Fibroblast of skin of back (primary cell): ENCODE measurements at regions not wholly inside any gene's neighbourhood (a gene's known extent, or its start where the extent isn't known, plus 50 kb on each side); places are given as distances from the start of the nearest gene placed in this dataset.
A peak's percentile ranks its signal among the peaks of the same experiment; 100 is the strongest.

Experiments used
- DNase-seq: peaks from one replicate; pipeline ENCODE4 v3.0.0-alpha.2; 2013

GRCh38 chr21:16422702-16423101 lies 692.9 kb downstream of the USP25 start:
- DNase-seq, result no peak

- DNase-seq, result no peak
These were observed 694.1 kb downstream of the USP25 start for GRCh38 chr21:16423921-16424320.

GRCh38 chr21:16424331-16424751 lies 694.6 kb downstream of the USP25 start:
- DNase-seq, result no peak

- DNase-seq, result no peak
These were observed 695.6 kb downstream of the USP25 start for GRCh38 chr21:16425376-16425775.

- DNase-seq, result no peak
These were observed 697.2 kb downstream of the USP25 start for GRCh38 chr21:16426936-16427335.

- DNase-seq, result no peak
These were observed 697.9 kb downstream of the USP25 start for GRCh38 chr21:16427587-16428087.

- DNase-seq, result no peak
These were observed 707.8 kb downstream of the USP25 start for GRCh38 chr21:16437586-16437985.

- no peak for DNase-seq
These were observed 709.0 kb downstream of the USP25 start for GRCh38 chr21:16438761-16439160.

- DNase-seq, result no peak
These were observed 712.0 kb downstream of the USP25 start for GRCh38 chr21:16441789-16442188.

- no peak for DNase-seq
These were observed 724.6 kb downstream of the USP25 start for GRCh38 chr21:16454399-16454798.

- no peak for DNase-seq
These were observed 725.7 kb downstream of the USP25 start for GRCh38 chr21:16455526-16455925.

- DNase-seq, result no peak
These were observed 726.2 kb downstream of the USP25 start for GRCh38 chr21:16455978-16456377.

GRCh38 chr21:16457498-16457897 lies 727.7 kb downstream of the USP25 start:
- no peak for DNase-seq

GRCh38 chr21:16460936-16461335 lies 731.2 kb downstream of the USP25 start:
- no peak for DNase-seq

- peak; percentile 60 for DNase-seq
These were observed 734.6 kb downstream of the USP25 start for GRCh38 chr21:16464211-16464889.

GRCh38 chr21:16468184-16468583 lies 738.4 kb downstream of the USP25 start:
- peak; percentile 53 for DNase-seq

GRCh38 chr21:16473988-16474387 lies 744.2 kb downstream of the USP25 start:
- DNase-seq, result peak; percentile 8

GRCh38 chr21:16476056-16476825 lies 746.5 kb downstream of the USP25 start:
- no peak for DNase-seq

- DNase-seq, result no peak
These were observed 758.3 kb downstream of the USP25 start for GRCh38 chr21:16488042-16488441.

- DNase-seq, result no peak
These were observed 762.6 kb downstream of the USP25 start for GRCh38 chr21:16492356-16492755.

- DNase-seq, result no peak
These were observed 763.1 kb downstream of the USP25 start for GRCh38 chr21:16492892-16493291.

GRCh38 chr21:16496609-16497008 lies 766.8 kb downstream of the USP25 start:
- DNase-seq, result no peak

GRCh38 chr21:16500271-16500670 lies 770.5 kb downstream of the USP25 start:
- no peak for DNase-seq

GRCh38 chr21:16502273-16502672 lies 772.5 kb downstream of the USP25 start:
- no peak for DNase-seq
